Activated naive CD4-positive, alpha-beta T cell treated with anti-CD3 and anti-CD28 coated beads, Interleukin-2, amount 50 U/mL, for 24 hours (primary cell): ENCODE measurements at regions not wholly inside any gene's neighbourhood (a gene's known extent, or its start where the extent isn't known, plus 50 kb on each side); places are given as distances from the start of the nearest gene placed in this dataset.
"Not testable (repeated sequence)": the region's sequence is repeated elsewhere in the genome, so short reads cannot be mapped to it uniquely, and the experiment has no call there.

Experiments used
- H3K27ac Mint-ChIP-seq: one replicate; pipeline ENCODE4 v1.8.0; 2021; ENCODE audit warnings: mild to moderate bottlenecking, mixed read lengths
- H3K27me3 Mint-ChIP-seq: one replicate; pipeline ENCODE4 v1.8.0; 2021; ENCODE audit warnings: mixed read lengths
- H3K36me3 Mint-ChIP-seq: one replicate; pipeline ENCODE4 v1.8.0; 2021; ENCODE audit warnings: mixed read lengths
- H3K4me1 Mint-ChIP-seq: one replicate; pipeline ENCODE4 v1.8.0; 2021; ENCODE audit warnings: mixed read lengths
- H3K4me3 Mint-ChIP-seq: one replicate; pipeline ENCODE4 v1.8.0; 2021; ENCODE audit warnings: mild to moderate bottlenecking, mixed read lengths
- H3K9me3 Mint-ChIP-seq: one replicate; pipeline ENCODE4 v1.8.0; 2021; ENCODE audit warnings: mixed read lengths

DNA sequence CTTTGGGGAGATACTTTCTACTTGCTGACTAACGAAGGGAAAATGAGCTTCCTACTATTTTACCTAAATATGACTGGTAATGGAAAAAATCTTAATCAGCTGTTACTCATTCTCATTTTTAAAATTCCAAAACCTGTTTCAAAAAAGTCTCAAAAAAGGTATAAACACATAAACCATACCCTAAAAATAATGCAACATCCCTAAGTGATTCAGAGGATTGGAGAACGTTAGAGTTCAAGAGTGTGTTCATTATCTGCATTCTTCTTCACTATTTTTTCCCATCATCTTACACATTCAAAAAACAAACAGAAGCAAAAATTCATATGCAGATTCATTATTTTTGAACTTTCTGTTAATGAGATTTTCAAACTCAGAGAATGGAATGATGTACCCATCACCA lies 150.4 kb upstream of the GNAI1 start:
- Mint-ChIP-seq H3K27ac (no peak overlapping the region), H3K9me3 (no peaks in the 10 kb centered on the region), H3K27me3 (no peaks in the 10 kb centered on the region), H3K36me3 (no peaks in the 10 kb centered on the region), H3K4me3 (no peak overlapping the region), H3K4me1 (no peaks in the 10 kb centered on the region)

DNA sequence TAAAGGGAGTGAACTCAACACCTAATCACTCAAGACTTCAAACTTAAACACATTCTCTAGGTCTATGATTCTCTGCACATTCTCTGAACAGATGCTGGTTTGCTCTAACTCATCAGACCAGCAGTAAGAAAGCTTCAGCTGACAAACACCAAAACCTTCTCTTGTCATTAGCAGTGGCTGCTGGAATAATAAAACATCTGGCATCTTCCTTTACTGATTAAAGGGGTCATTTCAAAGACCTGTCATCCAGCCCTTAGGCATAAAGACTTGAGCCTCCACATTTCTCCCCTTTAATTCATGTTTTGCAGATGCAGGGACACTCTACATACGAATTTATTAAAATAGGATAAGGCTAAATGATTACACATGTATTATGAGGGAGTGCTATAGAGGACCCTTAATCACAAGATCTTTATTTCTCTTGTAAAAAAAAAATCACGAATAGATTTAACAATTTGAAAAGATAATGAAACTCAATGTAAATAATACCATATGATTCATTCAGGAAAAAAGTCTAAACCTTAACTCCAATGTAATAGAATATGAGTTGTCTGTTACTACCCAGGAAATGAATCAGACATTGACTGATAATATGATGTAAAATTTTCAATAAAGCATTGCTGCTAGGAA lies 152.4 kb upstream of the GNAI1 start:
- no peaks in the 10 kb centered on the region for H3K4me1 Mint-ChIP-seq
- no peaks in the 10 kb centered on the region for H3K36me3 Mint-ChIP-seq
- H3K9me3 Mint-ChIP-seq: no peaks in the 10 kb centered on the region
- no peak overlapping the region for H3K27ac Mint-ChIP-seq
- no peaks in the 10 kb centered on the region for H3K27me3 Mint-ChIP-seq
- H3K4me3 Mint-ChIP-seq: no peak overlapping the region

DNA sequence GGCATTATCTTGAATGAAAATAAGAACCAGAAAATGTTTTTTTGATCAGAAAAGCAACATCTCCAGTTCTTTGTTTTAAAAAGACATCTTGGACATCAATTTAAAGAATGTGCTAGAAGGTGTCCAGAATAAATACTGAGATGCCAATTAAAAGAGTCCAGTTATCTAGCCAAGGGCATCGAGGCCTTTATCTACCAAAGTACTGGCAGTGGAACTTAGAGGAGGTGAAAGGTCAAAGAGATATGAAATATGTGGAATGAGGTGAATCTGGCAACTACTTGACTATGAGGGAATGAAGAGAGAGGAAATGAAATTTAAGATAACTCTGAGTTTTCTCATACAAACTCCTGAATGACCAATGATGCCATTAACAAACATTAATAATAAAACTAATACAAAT lies 154.3 kb upstream of the GNAI1 start:
- Mint-ChIP-seq H3K4me3 (no peak overlapping the region), H3K4me1 (peaks cover 8% of the 10 kb centered on the region), H3K27ac (no peak overlapping the region), H3K9me3 (no peaks in the 10 kb centered on the region), H3K36me3 (no peaks in the 10 kb centered on the region), H3K27me3 (no peaks in the 10 kb centered on the region)

DNA sequence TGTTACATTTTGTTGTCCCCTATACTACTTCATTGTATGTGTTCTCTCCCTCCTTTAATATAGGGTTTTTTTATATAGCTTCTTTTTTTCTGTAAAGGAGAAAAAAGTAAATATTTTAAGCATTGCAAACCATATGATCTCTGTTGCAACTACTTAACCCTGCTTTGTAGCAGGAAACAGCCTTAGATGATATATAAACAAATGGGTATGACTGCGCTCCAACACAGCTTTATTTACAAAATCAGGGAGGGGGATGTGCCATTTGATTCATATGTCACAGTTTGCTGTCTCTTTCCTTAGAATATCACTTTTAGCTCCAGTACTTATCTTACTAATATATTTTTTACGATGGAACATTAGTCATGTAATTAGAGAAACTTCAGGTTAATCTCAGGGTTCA lies 155.2 kb upstream of the GNAI1 start:
- Mint-ChIP-seq H3K4me1 (peaks cover 8% of the 10 kb centered on the region), H3K4me3 (no peak overlapping the region), H3K27ac (no peak overlapping the region), H3K27me3 (no peaks in the 10 kb centered on the region), H3K9me3 (no peaks in the 10 kb centered on the region), H3K36me3 (no peaks in the 10 kb centered on the region)

DNA sequence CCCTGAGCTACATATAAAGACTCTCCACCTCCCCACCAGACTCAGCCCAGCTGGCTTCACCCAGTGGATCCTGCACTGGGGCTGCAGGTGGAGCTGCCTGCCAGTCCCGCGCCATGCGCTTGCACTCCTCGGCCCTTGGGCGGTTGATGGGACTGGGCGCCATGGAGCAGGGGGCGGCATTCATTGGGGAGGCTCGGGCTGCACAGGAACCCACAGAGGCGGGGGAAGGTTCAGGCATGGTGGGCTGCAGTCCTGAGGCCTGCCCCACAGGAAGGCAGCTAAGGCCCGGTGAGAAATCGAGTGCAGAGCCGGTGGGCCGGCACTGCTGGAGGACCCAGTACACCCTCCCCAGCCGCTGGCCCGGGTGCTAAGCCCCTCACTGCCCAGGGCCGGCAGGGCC lies 157.2 kb upstream of the GNAI1 start:
- Mint-ChIP-seq H3K4me3 (no peak overlapping the region), H3K4me1 (peaks cover 8% of the 10 kb centered on the region), H3K27ac (no peak overlapping the region), H3K36me3 (no peaks in the 10 kb centered on the region), H3K9me3 (no peaks in the 10 kb centered on the region), H3K27me3 (no peaks in the 10 kb centered on the region)

DNA sequence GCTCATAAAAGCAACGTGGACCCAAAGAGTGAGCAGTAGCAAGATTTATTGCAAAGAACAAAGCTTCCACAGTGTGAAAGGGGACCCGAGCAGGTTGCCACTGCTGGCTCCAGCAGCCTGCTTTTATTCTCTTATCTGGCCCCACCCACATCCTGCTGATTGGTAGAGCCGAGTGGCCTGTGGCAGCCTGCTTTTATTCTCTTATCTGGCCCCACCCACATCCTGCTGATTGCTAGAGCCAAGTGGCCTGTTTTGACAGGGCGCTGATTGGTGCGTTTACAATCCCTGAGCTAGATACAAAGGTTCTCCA lies 158.0 kb upstream of the GNAI1 start:
- H3K27me3 Mint-ChIP-seq, H3K27ac Mint-ChIP-seq, H3K4me1 Mint-ChIP-seq, H3K9me3 Mint-ChIP-seq, H3K36me3 Mint-ChIP-seq: not testable (repeated sequence)
- H3K4me3 Mint-ChIP-seq: peak overlapping the region; percentile 73

DNA sequence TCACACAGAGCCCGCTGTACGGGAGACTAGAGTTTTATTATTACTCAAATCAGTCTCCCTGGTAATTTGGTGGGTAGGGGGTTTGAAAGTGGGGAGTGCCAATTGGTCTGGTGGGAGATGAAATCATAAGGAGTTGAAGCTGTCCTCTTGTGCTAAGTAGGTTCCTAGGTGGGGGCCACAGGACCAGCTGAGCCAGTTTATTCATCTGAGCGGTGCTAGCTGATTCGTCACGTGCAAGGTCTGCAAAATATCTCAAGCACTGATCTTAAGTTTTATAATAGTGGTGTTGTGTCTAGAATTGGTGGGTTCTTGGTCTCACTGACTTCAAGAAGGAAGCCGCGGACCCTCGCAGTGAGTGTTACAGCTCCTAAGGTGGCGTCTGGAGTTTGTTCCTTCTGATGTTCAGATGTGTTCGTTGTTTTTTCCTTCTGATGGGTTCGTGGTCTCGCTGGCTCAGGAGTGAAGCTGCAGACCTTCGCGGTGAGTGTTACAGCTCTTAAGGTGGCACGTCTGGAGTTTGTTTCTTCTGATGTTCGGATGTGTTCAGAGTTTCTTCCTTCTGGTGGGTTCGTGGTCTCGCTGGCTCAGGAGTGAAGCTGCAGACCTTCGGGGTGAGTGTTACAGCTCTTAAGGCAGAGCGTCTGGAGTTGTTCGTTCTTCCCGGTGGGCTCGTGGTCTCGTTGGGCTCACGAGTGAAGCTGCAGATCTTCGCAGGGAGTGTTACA lies 158.5 kb upstream of the GNAI1 start:
- not testable (repeated sequence) for H3K27me3 Mint-ChIP-seq, H3K9me3 Mint-ChIP-seq, H3K36me3 Mint-ChIP-seq, H3K4me1 Mint-ChIP-seq, H3K27ac Mint-ChIP-seq
- H3K4me3 Mint-ChIP-seq: peak overlapping the region; percentile 73

DNA sequence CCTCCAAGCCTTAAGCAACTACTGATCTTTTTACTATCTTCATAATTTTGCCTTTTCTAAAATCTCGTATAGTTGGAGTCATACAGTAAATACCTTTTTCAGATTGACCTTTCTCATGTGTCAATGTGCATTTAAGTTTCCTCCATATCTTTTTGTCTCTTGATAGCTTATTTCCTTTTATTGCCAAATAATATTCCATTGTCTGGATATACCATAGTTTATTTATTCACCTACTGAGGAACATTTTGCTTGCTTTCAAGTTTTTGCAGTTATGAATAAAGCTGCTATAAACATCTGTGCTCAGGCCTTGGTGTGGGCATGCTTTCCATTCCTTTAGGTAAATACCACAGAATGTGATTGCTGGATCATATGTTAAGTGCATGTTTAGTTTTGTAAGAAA lies 161.2 kb upstream of the GNAI1 start:
- no peaks in the 10 kb centered on the region for H3K36me3 Mint-ChIP-seq
- H3K27me3 Mint-ChIP-seq: no peaks in the 10 kb centered on the region
- H3K27ac Mint-ChIP-seq: no peak overlapping the region
- no peaks in the 10 kb centered on the region for H3K9me3 Mint-ChIP-seq
- no peak overlapping the region for H3K4me3 Mint-ChIP-seq
- H3K4me1 Mint-ChIP-seq: peaks cover 8% of the 10 kb centered on the region

DNA sequence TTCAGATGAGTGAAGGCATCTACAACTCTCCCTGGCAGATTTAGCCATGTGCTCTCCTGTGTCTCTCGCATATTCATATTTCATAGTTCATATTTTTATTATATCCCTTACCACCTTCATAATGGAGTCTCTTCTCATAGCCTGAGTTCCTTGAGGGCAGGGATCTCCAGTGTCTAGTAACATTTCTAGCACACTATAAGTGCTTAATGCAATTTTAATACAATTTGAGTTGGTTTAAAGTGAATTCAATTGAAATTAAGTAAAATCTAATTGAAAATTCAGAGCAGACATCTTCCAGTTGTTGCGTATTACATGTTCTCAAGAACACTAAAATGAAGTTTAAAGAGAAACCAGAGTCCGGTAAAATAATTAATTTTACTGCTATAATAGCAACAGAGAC lies 163.6 kb upstream of the GNAI1 start:
- Mint-ChIP-seq H3K36me3 (no peaks in the 10 kb centered on the region), H3K27me3 (no peaks in the 10 kb centered on the region), H3K4me1 (peaks cover 4% of the 10 kb centered on the region), H3K4me3 (no peak overlapping the region), H3K9me3 (no peaks in the 10 kb centered on the region), H3K27ac (no peak overlapping the region)

DNA sequence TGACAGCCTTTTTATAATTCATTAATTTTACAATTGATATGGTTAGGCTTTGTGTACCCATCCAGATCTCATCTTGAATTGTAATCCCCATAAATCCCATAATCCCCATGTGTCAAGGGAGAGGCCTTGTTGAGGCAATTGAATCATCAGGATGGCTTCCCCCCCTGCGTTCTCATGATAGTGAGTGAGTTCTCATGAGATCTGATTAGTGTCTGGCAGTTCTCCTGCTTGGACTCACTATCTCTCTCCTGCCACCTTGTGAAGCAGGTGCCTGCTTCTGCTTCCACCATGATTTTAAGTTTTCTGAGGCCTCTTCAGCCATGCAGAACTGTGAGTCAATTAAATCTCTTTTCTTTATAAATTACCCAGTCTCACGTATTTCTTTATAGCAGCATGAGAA lies 165.7 kb upstream of the GNAI1 start:
- no peaks in the 10 kb centered on the region for H3K36me3 Mint-ChIP-seq

DNA sequence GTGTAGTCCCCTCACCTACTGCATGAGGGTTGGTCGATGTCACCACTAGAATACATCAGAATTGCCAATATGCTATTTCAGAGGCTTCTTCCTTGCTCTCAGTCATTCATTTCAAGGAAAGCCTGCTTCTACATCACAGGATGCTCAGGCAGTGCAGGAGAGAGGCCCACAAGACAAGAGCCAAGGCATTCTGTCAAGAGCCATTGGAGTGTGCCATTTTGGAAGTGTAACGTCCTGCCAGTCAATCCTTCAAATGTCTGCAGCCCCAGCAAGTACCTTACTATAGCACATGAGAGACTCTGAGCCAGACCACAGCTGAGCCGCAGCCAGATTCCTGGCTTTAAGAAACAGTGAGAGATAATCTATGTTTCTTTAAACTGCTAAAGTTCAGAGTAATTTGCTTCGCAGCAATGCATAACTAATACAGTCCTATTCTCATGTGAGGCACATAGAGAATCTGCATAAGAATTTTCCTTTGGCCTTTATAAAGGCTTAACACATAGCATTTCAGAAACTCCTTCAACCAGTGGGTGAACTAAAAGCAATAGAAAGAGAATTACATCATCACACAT lies 166.5 kb upstream of the GNAI1 start:
- H3K9me3 Mint-ChIP-seq: no peaks in the 10 kb centered on the region
- H3K4me1 Mint-ChIP-seq: no peaks in the 10 kb centered on the region
- H3K27ac Mint-ChIP-seq: no peak overlapping the region

More for the DNA sequence above, 165.7 kb upstream of the GNAI1 start:
- H3K9me3 Mint-ChIP-seq: no peaks in the 10 kb centered on the region
- no peak overlapping the region for H3K4me3 Mint-ChIP-seq
- no peaks in the 10 kb centered on the region for H3K4me1 Mint-ChIP-seq
- H3K27me3 Mint-ChIP-seq: no peaks in the 10 kb centered on the region
- H3K27ac Mint-ChIP-seq: no peak overlapping the region

DNA sequence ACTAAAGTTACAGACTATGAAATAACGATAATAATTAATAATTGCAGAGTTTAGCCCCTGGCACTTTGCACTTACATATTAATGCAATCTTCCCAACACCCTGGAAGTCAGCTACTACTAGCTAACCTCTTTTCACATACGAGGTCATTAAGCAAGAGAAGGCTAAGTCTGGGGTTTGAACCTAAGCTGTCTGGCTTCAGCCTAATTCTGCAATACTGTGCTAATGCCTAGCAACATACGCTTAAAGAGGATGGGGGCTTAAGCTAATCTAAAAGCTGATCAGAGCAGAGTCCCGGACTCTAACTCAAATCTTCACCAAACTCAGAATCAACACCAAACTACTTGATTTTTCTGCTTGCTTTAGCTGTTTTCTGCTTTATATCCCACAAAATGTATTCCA lies 168.7 kb upstream of the GNAI1 start:
- Mint-ChIP-seq H3K27me3 (no peaks in the 10 kb centered on the region), H3K4me1 (no peaks in the 10 kb centered on the region), H3K36me3 (no peaks in the 10 kb centered on the region), H3K4me3 (no peak overlapping the region), H3K9me3 (no peaks in the 10 kb centered on the region), H3K27ac (no peak overlapping the region)

More for the DNA sequence above, 166.5 kb upstream of the GNAI1 start:
- H3K4me3 Mint-ChIP-seq: no peak overlapping the region
- H3K36me3 Mint-ChIP-seq: no peaks in the 10 kb centered on the region
- H3K27me3 Mint-ChIP-seq: no peaks in the 10 kb centered on the region

DNA sequence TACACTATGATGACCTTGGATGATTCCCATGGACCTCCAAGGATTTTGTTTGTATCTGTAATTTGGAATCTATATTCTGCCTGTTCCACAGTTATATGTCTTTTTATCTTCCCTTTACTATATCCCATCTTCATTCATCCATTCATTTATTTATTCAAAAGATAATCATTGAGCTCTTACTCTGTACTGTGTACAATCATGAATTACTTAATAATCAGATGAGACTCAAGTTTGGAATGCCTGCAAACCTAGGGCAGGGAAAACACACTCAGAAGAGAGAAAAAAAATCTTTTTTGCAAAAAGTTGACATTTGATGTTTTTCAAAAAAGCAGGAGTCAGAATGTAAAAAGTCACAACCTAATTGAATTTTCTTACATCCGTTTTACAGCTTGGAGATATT lies 170.2 kb upstream of the GNAI1 start:
- Mint-ChIP-seq H3K4me3 (no peak overlapping the region), H3K27ac (no peak overlapping the region), H3K36me3 (no peaks in the 10 kb centered on the region), H3K9me3 (no peaks in the 10 kb centered on the region), H3K4me1 (no peaks in the 10 kb centered on the region), H3K27me3 (no peaks in the 10 kb centered on the region)

DNA sequence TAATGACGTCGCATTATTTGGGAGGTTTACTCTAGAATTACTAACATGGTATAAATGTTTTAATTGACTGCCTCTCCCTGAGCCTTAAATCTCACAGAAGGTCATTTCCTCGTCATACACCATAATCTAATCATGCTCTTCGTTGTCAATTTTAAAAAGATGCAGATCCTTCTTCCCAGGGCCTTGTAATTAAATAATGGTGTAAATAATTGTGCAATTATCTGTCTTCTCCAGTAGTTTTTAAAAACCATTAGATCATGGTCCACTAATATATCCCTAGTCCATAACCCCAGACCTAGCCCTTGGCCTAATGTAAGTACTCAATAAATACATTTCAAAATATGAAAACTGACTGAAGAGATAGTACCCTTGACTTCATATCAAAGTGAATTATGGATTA lies 181.5 kb upstream of the GNAI1 start:
- no peak overlapping the region for H3K27ac Mint-ChIP-seq
- H3K27me3 Mint-ChIP-seq: no peaks in the 10 kb centered on the region
- H3K4me3 Mint-ChIP-seq: no peak overlapping the region
- H3K4me1 Mint-ChIP-seq: no peaks in the 10 kb centered on the region
- no peaks in the 10 kb centered on the region for H3K36me3 Mint-ChIP-seq
- no peaks in the 10 kb centered on the region for H3K9me3 Mint-ChIP-seq

DNA sequence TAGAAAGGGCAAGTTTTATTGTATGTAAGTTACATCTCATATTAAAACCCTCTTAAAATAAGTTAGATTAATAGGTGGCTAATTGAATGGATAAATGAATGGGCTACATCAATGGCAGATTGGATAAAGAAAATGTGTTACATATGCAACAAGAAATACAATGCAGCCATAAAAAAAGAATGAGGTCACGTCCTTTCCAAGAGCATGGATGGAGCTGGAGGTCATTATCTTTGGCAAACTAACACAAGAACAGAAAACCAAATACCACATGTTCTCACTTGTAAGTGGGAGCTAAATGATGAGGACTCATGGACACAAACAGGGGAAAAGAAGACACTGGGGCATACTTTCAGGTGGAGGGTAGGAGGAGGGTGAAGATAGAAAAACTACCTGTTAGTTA lies 182.2 kb upstream of the GNAI1 start:
- no peaks in the 10 kb centered on the region for H3K27me3 Mint-ChIP-seq
- H3K36me3 Mint-ChIP-seq: no peaks in the 10 kb centered on the region
- H3K9me3 Mint-ChIP-seq: no peaks in the 10 kb centered on the region
- H3K4me3 Mint-ChIP-seq: no peak overlapping the region
- no peak overlapping the region for H3K27ac Mint-ChIP-seq
- H3K4me1 Mint-ChIP-seq: no peaks in the 10 kb centered on the region

DNA sequence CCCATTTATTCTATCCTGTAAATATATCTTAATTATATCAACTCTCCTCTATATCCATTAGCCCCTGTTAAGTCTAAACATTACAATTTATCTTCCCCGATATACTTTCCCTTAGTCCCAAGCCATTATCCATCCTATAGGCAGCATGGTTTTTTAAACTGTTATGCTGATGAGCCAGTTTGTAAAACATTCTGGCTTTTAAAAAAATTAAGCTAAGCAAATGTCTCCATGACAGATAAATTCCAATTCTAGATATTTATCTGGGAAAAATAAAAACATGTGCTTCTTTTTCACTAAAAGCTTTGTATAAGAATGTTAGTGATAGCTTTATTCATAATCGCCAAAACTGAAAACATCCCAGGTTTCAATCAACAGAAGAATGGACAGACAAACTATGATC lies 183.2 kb upstream of the GNAI1 start:
- no peaks in the 10 kb centered on the region for H3K9me3 Mint-ChIP-seq
- H3K36me3 Mint-ChIP-seq: no peaks in the 10 kb centered on the region
- H3K4me1 Mint-ChIP-seq: no peaks in the 10 kb centered on the region
- H3K27me3 Mint-ChIP-seq: no peaks in the 10 kb centered on the region
- no peak overlapping the region for H3K27ac Mint-ChIP-seq
- H3K4me3 Mint-ChIP-seq: no peak overlapping the region

DNA sequence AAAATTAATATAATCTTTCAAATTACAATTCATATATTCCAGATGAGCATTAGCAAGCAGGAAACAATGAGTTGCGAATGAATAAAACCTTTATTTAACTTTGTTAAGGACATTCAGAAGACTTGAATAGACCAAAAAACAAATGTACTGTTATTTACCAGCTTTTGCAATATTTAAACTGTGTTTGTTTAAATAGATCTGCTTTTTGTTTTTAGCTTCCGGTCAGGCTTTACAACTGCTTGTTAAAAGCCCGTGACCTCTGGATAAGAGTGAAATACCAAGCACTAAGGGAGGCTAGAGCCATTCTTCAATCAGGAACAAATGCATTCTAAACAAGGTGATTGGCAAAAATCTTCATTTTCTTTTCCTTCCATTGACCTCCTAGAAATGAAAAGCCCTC lies 184.9 kb upstream of the GNAI1 start:
- H3K4me3 Mint-ChIP-seq: no peak overlapping the region
- peaks cover 5% of the 10 kb centered on the region for H3K9me3 Mint-ChIP-seq
- no peaks in the 10 kb centered on the region for H3K36me3 Mint-ChIP-seq
- H3K4me1 Mint-ChIP-seq: no peaks in the 10 kb centered on the region
- no peak overlapping the region for H3K27ac Mint-ChIP-seq
- no peaks in the 10 kb centered on the region for H3K27me3 Mint-ChIP-seq
